HG03442 (cell line): ENCODE measurements at regions not wholly inside any gene's neighbourhood (a gene's known extent, or its start where the extent isn't known, plus 50 kb on each side); places are given as distances from the start of the nearest gene placed in this dataset.

Experiments
- ATAC-seq: cut with Tn5 transposase; IDR thresholded peaks from one replicate; pipeline ENCODE4 v1.9.1; 2021; ENCODE audit warnings: mild to moderate bottlenecking, moderate library complexity; ENCODE audit not compliant: unreplicated experiment

DNA sequence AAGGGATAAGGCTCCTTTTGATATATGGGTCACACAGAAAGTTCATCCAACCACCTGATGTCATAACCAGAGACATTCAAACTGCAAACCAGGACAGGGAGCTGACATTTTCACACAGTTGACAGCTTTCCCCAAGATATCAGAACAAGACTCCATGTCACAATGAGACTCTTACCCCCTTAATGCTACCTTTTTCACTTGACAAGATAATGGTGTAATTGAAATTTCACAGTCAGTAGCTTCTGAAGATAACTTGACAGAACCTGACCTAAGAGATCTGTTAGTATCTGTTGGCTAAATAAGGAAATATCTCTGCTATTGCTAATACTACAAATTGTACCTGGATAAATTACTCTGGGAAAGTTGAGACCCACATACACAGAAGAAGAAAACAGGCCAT is 187.3 kb downstream of the C12orf50 start:
- ATAC-seq, result no peak

DNA sequence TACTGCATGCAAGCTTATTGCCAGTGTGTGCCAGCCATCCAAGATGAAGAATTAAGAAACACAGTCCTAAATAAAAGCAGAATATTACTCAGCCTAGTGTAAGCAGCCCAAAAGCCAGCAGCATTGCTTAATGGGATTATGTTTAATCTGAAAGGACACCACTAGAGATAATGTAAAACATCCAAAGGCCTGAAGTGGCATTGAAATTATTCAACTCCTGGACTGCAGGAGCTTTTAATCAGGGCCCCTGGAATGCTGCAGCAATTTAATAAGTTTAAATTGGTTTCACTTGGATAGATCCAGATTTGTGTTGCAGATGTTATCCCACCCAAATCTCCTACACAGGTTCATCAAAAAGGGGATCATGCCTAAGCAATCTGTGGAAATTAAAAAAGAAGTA is 193.0 kb downstream of the C12orf50 start:
- no peak for ATAC-seq

DNA sequence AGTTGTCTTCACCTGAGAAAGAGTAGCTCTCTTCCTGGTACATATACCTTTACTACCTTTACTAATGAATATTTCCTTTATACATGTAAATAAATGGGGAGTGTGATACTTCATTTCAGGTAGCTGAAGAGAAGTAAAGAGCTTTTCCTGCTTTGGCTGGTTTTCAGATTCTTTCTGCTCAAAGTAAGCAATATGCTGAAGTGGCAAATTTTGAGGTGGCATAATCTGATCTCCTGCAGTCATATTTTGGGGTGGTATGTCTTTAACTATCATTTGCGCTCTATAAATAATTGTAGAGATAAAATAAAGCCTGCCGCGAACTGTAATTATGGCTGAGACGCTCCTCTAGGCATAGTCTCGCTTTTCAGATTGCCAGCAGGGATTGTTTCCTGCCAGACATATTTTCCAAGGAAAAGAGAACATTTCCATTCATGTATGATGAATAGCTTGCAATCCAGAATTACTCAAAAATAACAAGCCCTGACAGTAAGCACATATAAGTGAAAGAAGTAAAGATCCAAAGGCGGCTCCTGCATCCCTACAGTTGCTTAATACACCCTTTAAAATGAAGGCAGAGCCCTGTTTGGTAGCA is 200.7 kb downstream of the C12orf50 start:
- no peak for ATAC-seq

DNA sequence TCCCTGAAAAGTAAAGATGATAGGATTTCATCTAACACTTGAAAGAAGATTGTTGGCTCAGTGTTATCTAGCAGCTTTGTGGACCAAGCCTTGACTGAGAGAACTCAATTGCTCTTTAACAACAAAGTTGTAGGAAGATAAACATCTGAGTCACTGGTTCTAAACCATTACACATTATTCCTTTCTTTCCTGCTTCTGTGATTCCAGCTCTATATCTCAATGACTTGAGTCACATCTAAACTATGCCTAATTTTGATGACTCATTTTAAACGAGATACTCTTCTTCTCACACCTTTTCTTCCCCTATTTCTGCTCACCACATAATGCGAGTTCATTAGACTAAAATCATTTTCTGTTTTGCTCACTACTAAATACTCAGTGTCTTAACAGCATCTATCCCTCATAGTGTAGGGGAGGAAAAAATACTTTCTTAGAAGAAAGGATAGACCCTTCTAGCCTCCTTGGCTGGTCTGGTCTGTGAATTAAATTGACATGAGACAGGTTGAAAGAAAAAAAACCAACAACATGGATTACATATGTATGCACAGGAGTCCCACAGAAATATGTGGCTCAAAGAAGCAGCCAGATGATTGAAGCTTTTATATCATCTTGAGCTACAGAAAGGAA is 201.4 kb downstream of the C12orf50 start:
- ATAC-seq, result no peak

DNA sequence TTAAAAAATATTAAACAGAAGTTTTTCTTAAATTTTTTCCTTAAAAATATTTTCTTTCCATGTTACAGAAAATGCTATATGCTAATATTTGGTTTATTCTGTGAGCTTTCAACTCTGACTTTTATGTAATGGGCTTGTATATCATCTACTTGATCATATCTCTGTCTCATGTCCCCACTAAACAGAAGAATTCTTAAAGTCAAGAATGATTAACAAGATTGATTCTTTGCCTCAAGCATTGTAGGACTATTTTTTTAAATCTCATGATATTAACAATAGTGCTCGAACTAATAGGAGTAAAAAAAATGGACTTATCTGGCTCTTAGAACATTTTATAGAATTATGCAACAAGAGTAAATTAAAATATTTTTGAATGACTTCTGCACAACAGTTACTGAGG is 206.3 kb downstream of the C12orf50 start:
- no peak for ATAC-seq

DNA sequence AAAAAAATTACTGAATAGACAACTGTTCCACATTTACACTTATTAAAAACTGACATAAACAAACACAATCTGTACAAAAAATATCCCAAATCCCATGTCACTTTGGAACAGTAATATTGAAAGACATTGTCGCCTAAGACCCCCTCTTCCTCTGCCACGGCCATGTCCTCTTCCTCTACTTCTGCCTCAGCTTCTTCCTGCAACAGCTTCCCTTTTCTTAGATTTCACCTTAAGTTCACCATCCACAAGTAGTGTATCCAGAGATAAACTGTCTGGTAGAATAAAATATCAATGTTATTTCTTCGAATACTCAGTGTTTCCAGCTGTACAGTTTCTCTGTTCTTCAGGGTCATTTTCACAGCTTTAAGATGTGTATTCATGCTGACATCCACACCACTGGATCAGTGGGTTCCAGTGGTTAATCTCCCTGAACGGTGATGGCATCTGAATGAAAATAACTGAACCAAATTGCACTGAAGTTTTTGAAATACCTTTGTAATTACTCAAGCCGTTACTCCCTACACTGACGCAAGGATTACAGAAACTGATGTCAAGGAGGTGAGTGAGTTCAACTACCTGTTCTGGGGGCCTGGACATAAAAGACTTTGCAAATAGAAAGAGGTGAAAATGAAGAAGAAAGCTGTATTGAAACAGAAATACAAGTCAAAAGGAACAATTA is 208.5 kb downstream of the C12orf50 start:
- no peak for ATAC-seq

DNA sequence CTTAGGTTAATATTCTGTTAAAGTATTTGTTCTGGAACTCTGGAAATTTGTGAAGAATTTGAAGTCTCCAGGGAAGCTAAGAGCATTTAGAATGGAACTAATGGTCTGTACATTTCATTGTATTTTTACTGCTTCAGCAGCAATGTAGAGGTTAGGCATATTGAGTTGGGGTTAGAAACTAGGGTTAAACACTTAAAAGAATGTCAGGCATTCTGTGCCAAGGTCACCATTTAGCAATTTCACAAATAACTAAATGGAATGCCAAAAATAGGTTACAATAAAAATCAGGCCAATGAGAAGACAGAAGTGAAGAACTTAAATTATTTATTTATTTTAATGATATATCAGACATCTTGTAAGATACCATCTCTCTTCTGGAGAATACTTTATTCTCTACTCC is 210.8 kb downstream of the C12orf50 start:
- ATAC-seq, result no peak

DNA sequence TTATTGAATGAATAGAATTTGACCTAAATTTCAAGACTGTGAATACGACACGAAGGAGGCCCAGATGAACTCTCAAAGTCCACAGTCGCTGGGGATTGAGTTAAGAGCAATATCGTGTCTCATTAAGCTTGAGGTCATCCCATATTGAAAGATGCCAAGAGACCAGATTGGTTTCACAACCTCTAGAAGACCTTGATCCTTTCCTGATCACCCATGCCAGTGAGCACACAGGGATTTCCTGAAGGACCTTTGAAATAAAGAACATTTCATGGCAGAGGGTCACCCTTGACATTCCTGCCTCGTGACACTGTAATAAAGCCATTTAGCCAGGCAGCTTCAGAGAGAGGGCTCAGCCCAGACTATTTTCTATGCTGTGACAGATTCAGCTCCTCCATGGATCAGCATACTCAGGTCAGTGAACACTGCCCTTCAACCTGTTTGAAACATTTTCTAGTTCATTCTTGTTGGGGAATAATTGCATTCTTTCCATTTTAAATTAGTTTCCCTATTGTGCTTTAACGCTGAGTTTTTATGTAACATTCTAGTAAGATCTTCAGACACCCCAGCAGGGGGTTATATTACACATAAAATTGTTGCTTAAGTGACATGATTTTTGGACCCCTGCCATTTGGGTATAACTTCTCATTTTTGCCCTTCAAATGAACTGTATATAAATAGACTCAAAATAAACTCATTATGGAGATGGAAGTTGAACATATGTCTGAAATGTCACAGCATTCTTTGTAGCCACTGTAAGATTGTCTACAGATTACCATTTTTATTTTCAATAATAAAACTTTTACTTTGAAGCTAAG is 213.2 kb downstream of the C12orf50 start:
- ATAC-seq, result no peak

DNA sequence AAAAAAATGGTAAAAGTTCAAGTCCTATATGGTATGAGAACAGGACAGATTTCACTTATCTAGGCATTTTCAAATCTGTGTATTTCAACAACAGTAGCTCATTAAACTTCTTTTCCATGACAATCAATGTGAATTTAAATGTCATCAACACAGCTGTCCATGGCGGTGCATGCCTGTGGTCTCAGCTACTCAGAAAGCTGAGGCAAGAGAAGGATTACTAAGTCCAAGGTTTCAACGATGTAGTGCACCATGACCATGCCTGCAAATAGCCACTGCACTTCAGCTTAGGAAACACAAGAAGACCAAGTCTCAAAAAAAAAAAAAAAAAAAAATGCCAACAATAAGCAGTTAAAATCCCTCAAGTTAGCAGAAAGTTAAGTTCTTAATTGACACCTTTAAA is 214.6 kb downstream of the C12orf50 start:
- ATAC-seq, result no peak

DNA sequence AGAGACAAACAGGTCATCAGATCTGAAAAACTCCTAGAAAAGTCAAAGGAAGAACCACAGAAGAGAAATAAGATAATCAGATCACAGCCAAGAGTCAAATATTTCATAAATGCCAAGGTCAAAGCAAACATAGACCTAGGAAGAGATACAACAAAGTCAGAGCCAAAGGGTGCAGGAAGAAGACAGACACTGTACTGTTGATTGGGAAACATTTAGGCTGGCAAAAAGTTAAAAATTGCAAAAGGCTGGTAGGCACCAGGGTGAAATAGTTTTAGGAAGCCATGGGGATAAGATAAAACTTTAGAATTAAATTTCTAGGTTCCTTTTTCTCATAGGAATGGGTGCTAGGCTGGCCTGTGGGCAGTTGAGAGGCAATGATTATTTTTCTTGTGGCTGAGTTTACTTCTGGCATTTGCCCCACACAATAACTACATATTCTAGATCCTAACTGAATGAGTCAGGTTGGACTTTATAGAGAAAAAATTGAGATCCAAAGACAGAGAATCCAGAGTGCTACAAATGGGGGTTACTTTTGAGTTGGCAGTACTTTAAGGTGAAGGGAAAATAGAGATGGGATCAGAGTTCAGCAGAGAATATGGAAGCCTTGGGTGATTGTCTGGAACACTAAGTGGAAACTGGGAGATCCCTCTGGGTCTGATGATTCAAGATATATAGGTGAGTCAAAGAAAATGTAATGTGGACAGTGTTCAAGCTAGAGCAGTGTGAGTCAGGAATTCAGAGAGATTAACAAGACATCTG is 215.5 kb downstream of the C12orf50 start:
- no peak for ATAC-seq

DNA sequence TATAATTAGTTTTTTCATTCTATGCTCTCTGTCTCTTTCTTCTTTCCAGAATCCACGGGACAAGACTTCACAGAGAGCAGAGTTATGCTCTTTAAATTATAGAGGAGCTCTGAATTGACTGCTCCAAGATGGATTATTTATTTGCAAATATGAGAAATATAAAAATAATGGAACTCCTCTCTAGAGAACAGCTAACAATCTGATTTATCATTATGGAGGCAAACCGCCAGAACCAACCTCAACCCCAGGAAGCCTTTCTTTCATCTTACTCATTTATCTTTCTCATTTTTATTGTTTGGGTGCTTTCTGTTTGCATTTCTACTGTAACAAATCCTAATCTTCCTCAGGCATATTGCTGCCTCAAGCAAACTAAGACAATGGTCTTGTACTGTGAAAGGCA is 216.5 kb downstream of the C12orf50 start:
- no peak for ATAC-seq

DNA sequence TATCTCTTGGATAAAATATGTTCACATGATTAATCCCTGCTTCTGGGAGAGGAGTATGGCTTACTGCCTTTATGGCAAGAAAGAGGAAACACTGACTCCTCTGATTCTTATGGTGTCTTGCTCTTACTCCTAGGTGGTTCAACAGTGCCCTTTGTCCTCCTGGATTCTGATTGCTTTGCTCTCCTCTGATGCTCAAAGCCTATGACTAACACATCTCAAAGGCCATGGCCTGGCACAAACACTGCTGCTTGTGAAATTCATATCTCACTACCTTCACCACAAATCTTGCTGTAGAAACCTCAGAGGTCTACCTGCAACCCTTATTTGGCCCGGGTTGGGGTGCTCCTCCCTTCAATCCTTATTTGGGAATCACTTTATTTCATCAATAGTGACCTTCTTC is 217.2 kb downstream of the C12orf50 start:
- no peak for ATAC-seq

DNA sequence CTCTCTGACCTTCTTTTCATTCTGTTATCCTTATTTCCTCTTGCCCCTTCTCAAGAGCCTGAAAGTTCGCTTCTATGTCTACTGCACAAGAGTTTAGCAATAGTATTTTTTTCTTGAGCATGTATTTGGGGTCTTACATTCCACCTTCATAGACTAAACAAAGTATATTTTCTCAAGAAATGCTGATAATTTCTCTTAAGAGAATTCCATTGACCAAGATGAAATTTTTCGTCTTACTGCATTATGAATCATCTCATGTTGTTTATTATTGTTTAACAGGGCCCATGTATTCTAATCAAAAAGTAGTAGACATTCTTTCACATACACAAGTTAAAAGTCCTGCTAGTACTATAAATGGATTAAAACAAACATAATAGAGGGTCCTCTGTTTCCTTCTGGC is 219.3 kb downstream of the C12orf50 start:
- no peak for ATAC-seq

DNA sequence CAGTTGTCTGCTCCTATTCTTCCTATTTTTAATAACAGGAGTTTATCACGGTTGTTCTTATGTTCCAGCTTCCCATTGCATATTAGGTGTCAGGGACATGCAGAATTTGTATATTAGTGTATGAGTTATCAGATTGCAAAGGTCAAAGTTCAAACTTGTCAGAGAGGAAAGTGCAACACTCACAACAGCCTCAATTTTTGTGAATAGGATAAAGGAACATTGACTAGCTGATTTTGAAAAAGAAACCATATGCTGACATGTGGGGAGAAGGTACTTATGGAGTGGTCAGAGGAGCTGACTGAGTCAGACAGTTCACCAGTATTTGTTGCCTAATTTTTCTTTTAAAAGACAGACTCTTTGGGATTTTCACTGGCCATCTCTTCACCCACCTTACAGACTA is 222.1 kb downstream of the C12orf50 start:
- ATAC-seq, result no peak

DNA sequence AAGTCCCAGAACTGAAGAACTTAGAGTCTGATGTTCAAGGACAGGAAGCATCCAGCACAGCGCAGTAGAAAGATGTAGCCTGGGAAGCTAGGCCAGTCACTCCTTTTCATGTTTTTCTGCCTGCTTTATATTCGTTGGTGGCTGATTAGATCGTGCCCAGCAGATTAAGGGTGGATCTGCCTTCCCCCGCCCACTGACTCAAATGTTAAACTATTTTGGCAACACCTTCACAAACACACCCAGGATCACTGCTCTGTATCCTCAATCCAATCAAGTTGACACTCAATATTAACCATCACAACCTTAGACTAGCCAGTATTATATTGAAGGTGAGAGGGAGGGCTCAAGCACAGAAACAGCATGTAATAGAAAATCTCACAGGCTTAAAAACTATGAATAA is 222.9 kb downstream of the C12orf50 start:
- ATAC-seq, result no peak

DNA sequence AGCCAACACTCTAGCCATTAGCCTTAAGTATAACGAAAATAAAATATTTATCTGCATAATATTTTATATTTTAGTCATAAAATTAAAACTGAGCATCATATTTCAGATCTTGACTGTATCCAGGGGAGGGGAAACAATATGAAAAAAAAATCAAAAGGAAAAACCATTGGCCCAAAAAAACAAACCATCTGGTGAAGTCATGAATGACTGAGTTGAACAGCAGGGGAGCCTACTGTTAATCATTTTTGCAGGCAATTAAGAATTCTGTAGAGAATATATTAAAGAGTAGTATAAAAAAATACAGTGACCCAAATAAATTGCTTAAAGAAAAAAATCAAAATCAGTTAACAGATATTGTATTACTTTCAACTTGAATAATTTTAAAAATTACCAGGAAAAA is 224.8 kb downstream of the C12orf50 start:
- no peak for ATAC-seq

DNA sequence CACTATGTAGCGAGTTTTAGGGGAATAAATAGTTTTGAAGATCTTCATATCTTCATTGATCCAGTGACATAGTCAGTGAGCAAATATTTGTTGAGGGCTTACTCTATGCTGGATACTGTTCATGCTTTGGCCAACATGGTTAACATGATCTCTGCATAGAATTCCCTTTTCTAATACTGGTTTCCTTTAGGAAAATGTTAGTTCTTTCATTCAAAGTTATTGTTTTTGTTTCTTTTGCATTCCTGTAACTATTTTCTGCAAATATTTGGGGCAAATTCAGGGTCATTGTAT is 226.5 kb downstream of the C12orf50 start:
- no peak for ATAC-seq

DNA sequence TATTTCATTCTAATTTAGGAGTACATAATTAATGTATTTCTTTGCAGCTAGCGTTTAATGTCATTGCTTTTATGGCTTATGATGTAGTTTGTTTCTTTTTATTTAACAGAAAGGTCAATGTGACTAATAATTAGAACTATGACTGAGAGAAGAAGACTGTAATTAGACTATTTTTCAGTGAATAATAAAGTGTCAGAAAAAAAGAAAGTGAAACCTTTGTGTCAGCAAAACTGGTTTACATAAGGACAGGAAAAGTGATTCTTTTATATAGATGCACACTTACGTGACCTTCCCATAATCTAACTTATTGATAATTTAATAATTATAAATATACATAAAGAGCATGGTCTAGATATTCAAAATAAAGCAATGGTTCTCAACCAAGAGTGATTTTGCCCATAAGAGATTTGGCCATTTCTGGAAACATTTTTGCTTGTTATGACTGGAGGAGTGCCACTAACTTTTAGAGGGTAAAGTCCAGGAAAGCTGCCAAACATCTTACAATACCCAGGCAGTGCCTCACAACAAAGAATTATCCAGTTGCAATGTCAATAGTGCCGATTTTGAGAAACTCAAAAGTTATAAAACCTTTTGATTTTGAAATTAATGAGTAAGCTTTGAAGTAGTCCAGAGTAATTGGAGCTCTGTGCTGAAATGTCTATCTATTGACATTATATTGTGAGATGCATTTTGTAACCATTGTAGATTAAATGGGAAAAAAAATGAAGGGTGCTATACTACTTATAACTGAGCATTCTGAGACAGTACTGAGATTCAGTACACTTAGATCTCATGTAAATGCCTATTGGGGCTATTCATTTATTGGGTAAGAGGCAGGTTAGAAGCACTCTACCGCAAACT is 227.1 kb downstream of the C12orf50 start:
- ATAC-seq, result no peak

DNA sequence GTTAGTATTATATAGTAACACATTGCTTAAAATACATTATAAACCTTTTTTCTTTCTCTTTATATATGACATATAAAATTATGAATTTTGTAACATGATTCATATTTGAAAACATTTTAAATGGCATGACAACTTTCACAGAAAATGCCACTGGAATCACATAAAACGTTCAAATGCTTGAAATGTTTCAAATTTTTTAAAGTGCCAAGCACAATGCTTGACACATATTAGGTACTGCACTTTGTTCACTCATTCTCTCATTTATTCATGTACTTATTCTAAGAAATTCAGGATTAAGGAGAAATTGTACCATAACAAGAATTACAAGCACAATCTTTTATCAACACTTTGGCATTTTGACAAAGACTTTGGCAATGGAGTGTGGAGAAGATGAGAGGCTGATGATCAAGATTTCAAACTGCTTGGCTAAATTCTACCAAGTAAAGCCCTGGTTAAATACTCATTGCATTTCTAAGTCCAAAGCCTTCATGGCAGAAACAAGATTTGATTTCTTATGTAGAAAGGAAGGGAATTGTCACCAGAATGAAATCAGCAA is 232.2 kb downstream of the C12orf50 start:
- ATAC-seq, result no peak

DNA sequence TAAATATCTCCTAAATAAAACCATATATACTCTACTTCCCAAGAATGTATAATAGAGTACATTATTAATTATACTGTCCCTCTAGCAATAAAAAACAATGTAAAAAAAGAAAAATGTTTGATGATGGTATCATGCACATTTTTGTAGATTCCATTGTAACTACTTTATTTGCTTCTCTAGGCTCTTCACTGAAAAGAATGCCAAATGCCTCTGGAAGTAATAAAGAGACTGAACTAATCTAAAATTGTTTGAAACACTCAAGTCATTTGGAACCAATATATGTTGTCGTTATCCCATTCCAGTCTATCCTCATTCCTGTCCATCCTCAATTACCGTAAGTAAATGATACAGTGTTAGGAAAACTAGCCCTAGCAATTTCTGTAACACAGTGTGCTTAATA is 233.6 kb downstream of the C12orf50 start:
- ATAC-seq, result no peak
